ENCODE measurements at regions not wholly inside any gene's neighbourhood (a gene's known extent, or its start where the extent isn't known, plus 50 kb on each side); places are given as distances from the start of the nearest gene placed in this dataset.

- CTCF ChIA-PET: no interaction called here
- TF ChIP-seq CTCF (IDR thresholded peaks at IDR 0.05; ENCODE audit: unreplicated experiment): no peak
- DNase-seq: no peak
- no peaks in the 10 kb centered on the region for H3K4me1 Mint-ChIP-seq (ENCODE audit: low read depth, unreplicated experiment)
- BruUV-seq (replicated peaks): no TSS peak
- H3K36me3 Mint-ChIP-seq (ENCODE audit: insufficient read depth, unreplicated experiment): no peaks in the 10 kb centered on the region
- intact Hi-C loops (cut with micrococcal nuclease; ENCODE audit: unreplicated experiment): no loop called here
- H3K27ac Mint-ChIP-seq (ENCODE audit: unreplicated experiment): no peak overlapping the region
- H3K4me3 Mint-ChIP-seq (ENCODE audit: low read depth, unreplicated experiment): no peak overlapping the region
- peaks cover 8% of the 10 kb centered on the region for H3K9me3 Mint-ChIP-seq (ENCODE audit: low read depth, unreplicated experiment)
- H3K27me3 Mint-ChIP-seq (ENCODE audit: unreplicated experiment): peaks cover 30% of the 10 kb centered on the region
Observed at GRCh38 chr1:4079815-4080214, 179.7 kb upstream of the C1orf174 start.

DNA sequence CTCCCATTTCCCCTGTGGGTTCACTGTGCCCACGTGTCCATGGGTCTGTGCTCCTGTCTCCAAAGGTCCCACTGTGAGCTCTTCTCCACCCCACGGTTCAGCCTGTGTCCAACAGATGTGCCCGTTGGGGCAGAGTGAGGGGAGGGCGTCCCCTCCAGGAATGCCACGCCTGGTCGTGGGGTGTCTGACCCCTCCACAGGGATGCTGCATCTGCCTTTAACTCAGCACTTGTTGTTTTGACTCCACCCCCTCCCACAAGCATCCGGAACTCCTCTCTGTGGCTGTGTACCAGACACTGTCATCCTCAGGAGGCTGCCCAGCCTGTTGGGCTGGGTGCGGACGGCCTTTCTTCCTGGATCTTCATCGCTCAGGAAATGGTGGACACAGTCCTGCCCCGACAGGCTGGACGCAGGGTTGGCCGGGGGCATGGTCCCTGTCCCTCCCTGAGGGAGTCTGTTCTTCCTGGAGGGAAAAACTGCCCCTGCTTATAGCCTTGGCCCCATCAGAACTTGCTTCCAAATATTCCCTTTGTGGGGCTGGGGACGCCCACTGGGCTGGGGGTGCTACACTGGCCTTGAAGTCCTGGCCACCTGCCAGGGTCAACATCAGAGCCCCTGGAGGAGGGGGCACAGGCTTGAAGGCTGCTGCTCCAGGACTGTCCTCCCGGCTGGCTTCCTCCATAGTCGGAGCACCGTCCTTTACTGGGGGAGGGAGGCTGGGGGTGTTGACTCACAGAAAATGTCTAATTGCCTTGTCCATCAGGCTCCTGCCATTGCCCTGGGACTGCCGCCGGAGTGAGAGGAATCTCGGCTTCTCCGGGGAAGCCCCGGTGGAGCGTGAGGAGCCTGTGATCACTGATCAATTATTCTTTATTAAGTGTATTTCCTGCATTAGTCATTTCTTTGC, 182.0 kb upstream of the C1orf174 start:
- Mint-ChIP-seq H3K4me1 (ENCODE audit: low read depth, unreplicated experiment) (no peaks in the 10 kb centered on the region), H3K27ac (ENCODE audit: unreplicated experiment) (no peak overlapping the region), H3K27me3 (ENCODE audit: unreplicated experiment) (peaks cover 49% of the 10 kb centered on the region), H3K9me3 (ENCODE audit: low read depth, unreplicated experiment) (peaks cover 8% of the 10 kb centered on the region), H3K36me3 (ENCODE audit: insufficient read depth, unreplicated experiment) (no peaks in the 10 kb centered on the region), H3K4me3 (ENCODE audit: low read depth, unreplicated experiment) (no peak overlapping the region)
- CTCF ChIA-PET: no interaction called here
- no peak for DNase-seq
- no peak for TF ChIP-seq CTCF (IDR thresholded peaks at IDR 0.05; ENCODE audit: unreplicated experiment)
- intact Hi-C loops (cut with micrococcal nuclease; ENCODE audit: unreplicated experiment): no loop called here
- BruUV-seq (replicated peaks): no TSS peak

DNA sequence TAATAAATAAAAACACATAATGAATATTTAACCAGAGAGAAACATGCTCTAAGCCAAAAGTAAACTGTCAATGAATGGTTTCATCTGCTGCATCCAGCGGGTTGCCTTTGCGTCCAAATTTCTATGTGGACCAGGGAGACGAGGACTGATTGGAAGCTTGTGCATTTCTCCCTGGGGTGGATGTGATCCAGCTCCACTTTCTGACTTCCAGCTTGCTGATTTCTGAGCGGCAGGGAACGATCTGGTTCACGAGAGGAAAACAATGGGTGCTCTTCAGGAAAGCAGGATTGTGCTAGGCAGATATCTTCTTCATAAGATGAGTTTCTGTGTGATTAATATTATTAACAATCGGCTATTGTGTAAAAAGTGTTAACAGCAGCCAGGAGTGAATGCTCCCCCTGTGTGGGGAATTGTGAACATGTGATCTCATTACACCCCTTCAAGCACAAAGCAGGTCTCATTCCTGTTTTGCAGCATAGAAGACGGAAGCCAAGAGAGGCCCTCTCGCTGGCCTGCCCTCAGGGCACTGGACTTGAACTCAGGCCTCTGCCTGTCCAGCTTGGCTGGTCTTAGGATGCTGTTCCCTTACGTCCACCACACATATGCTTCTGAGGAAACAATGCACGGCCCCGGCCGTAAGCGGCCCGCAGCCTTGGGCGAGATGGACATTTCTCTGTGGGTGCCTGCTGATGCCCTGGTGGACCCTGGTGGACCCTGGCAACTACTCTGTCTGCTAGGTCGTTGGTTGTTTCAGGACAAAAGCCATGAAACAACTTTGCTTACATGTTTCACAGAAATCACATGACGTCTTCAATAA, 183.4 kb upstream of the C1orf174 start:
- H3K27ac Mint-ChIP-seq (ENCODE audit: unreplicated experiment): no peak overlapping the region
- no peaks in the 10 kb centered on the region for H3K4me1 Mint-ChIP-seq (ENCODE audit: low read depth, unreplicated experiment)
- no peaks in the 10 kb centered on the region for H3K36me3 Mint-ChIP-seq (ENCODE audit: insufficient read depth, unreplicated experiment)
- H3K9me3 Mint-ChIP-seq (ENCODE audit: low read depth, unreplicated experiment): peaks cover 8% of the 10 kb centered on the region
- TF ChIP-seq CTCF (IDR thresholded peaks at IDR 0.05; ENCODE audit: unreplicated experiment): no peak
- CTCF ChIA-PET: no interaction called here
- H3K4me3 Mint-ChIP-seq (ENCODE audit: low read depth, unreplicated experiment): no peak overlapping the region
- no peak for DNase-seq
- BruUV-seq (replicated peaks): no TSS peak
- intact Hi-C loops (cut with micrococcal nuclease; ENCODE audit: unreplicated experiment): no loop called here
- H3K27me3 Mint-ChIP-seq (ENCODE audit: unreplicated experiment): peaks cover 56% of the 10 kb centered on the region

GRCh38 chr1:4084048-4084431, 184.0 kb upstream of the C1orf174 start:
- Mint-ChIP-seq H3K9me3 (ENCODE audit: low read depth, unreplicated experiment) (peaks cover 8% of the 10 kb centered on the region), H3K4me3 (ENCODE audit: low read depth, unreplicated experiment) (no peak overlapping the region), H3K36me3 (ENCODE audit: insufficient read depth, unreplicated experiment) (no peaks in the 10 kb centered on the region), H3K27ac (ENCODE audit: unreplicated experiment) (no peak overlapping the region), H3K4me1 (ENCODE audit: low read depth, unreplicated experiment) (no peaks in the 10 kb centered on the region), H3K27me3 (ENCODE audit: unreplicated experiment) (peaks cover 62% of the 10 kb centered on the region)
- CTCF ChIA-PET: no interaction called here
- no peak for TF ChIP-seq CTCF (IDR thresholded peaks at IDR 0.05; ENCODE audit: unreplicated experiment)
- DNase-seq: no peak
- BruUV-seq (replicated peaks): no TSS peak
- intact Hi-C loops (cut with micrococcal nuclease; ENCODE audit: unreplicated experiment): no loop called here
